Pancreas (tissue), 10 donors: ENCODE measurements at regions not wholly inside any gene's neighbourhood (a gene's known extent, or its start where the extent isn't known, plus 50 kb on each side); places are given as distances from the start of the nearest gene placed in this dataset.
A peak's percentile ranks its signal among the peaks of the same experiment; 100 is the strongest.

Experiments
- ATAC-seq, 4 donors: fragments of 200-7000 bp; cut with Tn5 transposase; one replicate each; pipeline versions ENCODE4 v1.8.0 to v1.9.1; 2020; ENCODE audit warnings: mild to moderate bottlenecking in 4 of 4, moderate library complexity in 4 of 4
- DNase-seq, 6 donors: peaks; one replicate each; pipeline ENCODE4 v3.0.0-alpha.2; 2020
- FAIRE-seq: peaks from 2 replicates; lab custom pipeline; 2012; peaks lifted over from hg19 to GRCh38; lab: Jason Lieb, UNC
- H3K27ac ChIP-seq, 4 donors: fragments of 200-600 bp; sonication (generic); 1 replicate in 3 of 4; 2 replicates in 1 of 4; pipeline versions ENCODE4 v1.5.0 to v1.8.0; 2020
- H3K27me3 ChIP-seq, 4 donors: fragments of 200-600 bp; one replicate each; pipeline ENCODE4 v1.8.0; 2021
- H3K36me3 ChIP-seq, 3 donors: fragments of 200-600 bp; sonication (generic) in 1 of 3; one replicate each; pipeline versions ENCODE4 v1.5.0 to v1.8.0; 2020 to 2021
- H3K4me1 ChIP-seq, 3 donors: fragments of 200-600 bp; one replicate each; pipeline ENCODE4 v1.8.0; 2021
- H3K4me3 ChIP-seq, 4 donors: fragments of 200-600 bp; sonication (generic) in 2 of 4; one replicate each; pipeline versions ENCODE4 v1.5.0 to v1.8.0; 2020 to 2021
- H3K9me3 ChIP-seq, 4 donors: fragments of 200-600 bp; one replicate each; pipeline ENCODE4 v1.8.0; 2021
- WGBS, 2 donors: extraction: QIAGEN DNeasy Blood & Tissue Kit; methylation state at CpG; one replicate each; pipeline ENCODE4 v1.1.7; 2013; 5-methylcytosine and 5-hydroxymethylcytosine counted together
- intact Hi-C, 3 donors: fragments of 100-400 bp; cut with DNase I; formaldehyde crosslinking; loops; one replicate each; pipeline versions ENCODE4 v1.11.1 to v1.14.2; 2022
- TF ChIP-seq, protein P1 (sequence below), 4 donors: fragments of 200-600 bp; sonication (generic) in 3 of 4; IDR thresholded peaks; one replicate each; pipeline versions ENCODE4 v1.5.0 to v1.8.0; 2021; ENCODE audit warnings: antibody characterized with exemption in 4 of 4
- donor health status: healthy with polysubstance abuse.
- donor health status: DM: no; HTN: no; CAD: no; lungs with moderate emphysema.
- donor health status: DM: no; HTN: no; CAD: no.
- donor health status: control.
- donor health status: control.
- donor health status: Bipolar disorder and iron deficiency.
- donor health status: DM: yes; HTN: yes; CAD: no.
- donor health status: DM: no; HTN: no; CAD: no.
- donor health status: DM: no; HTN: no; CAD: no.
- donor health status: DM: yes; HTN: yes; CAD: no.

DNA sequence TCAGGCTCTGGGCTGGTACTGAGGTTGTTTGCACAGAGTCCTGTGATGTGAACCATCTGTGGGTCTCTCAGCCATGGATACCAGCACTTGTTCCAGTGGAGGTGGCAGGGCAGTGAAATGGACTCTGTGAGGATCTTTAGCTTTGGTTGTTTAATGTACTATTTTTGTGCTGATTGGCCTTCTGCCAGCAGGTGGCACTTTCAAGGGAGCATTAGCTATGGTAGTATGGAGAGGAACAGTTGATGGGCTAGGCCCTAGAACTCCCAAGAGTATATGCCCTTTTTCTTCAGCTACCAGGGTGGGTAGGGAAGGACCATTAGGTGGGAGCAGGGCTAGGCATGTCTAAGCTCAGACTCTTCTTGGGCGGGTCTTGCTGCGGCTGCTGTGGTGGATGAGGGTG, 257.0 kb upstream of the GYPC start:
- Histone ChIP-seq H3K27me3 (no peaks in the 10 kb centered on the region), H3K27ac (no peak overlapping the region), H3K4me1 (no peaks in the 10 kb centered on the region), H3K9me3 (no peaks in the 10 kb centered on the region), H3K4me3 (no peak overlapping the region), H3K36me3 (no peaks in the 10 kb centered on the region)
- DNase-seq = no peak
- no peak for ATAC-seq
- 93 to 100% methylated on average over 2 of the region's 2 CpGs for WGBS, 2 donors
- intact Hi-C loops = no loop called here
- TF ChIP-seq, protein P1, sequence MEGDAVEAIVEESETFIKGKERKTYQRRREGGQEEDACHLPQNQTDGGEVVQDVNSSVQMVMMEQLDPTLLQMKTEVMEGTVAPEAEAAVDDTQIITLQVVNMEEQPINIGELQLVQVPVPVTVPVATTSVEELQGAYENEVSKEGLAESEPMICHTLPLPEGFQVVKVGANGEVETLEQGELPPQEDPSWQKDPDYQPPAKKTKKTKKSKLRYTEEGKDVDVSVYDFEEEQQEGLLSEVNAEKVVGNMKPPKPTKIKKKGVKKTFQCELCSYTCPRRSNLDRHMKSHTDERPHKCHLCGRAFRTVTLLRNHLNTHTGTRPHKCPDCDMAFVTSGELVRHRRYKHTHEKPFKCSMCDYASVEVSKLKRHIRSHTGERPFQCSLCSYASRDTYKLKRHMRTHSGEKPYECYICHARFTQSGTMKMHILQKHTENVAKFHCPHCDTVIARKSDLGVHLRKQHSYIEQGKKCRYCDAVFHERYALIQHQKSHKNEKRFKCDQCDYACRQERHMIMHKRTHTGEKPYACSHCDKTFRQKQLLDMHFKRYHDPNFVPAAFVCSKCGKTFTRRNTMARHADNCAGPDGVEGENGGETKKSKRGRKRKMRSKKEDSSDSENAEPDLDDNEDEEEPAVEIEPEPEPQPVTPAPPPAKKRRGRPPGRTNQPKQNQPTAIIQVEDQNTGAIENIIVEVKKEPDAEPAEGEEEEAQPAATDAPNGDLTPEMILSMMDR (IDR thresholded peaks at IDR 0.05) = no peak
- FAIRE-seq = no peak

DNA sequence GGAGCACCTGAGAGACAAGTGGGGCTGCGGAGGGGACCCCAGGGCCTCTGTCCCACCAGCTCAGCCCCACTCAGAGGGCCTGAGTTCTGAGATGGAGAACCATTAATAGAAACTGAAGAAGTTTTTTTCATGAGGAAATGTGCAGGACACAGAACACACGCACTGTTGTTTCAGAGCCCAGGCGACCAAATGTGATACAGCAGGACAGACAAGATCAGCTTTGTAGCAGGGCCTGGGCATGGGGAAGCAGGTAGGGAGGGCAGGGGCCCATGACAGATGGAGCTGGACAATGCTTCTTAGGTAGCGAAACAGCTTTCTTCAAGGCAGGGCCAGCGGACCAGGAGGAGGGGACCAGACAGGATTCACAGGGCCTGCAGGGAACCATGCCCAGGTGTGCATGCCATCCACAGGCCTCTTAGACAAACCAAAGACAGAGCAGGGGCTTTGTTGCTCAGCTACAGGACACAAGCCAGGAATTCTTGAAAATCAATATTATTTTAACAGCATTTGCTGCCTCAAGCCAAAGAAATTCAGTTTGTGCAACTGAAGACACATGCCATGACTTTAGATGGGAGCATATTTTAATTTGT, 252.8 kb upstream of the GYPC start:
- TF ChIP-seq, protein P1 (IDR thresholded peaks at IDR 0.05) = no peak
- FAIRE-seq = no peak

DNA sequence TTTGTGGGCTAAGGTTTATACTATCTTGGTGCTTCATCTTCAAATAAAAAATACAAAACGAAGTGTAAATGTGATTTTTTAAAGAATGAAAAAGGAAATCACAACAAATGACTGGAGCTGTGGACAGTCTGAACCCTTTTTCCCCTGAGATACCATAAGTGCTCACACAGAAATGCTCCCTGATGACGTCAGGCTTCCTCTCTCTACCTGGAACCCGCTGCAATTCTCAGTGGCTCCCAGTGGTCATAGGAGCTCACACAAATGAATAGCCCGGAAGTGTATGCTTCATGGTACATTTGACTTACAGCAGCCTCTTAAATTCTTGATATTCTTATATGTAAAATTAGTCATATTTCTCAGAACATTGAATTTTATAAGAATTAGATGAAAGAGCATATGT, 249.7 kb upstream of the GYPC start:
- Histone ChIP-seq H3K27me3 (no peaks in the 10 kb centered on the region), H3K4me3 (no peak overlapping the region), H3K27ac (no peak overlapping the region), H3K9me3 (no peaks in the 10 kb centered on the region), H3K4me1 (peaks cover 7 to 13% (median 10%) of the 10 kb centered on the region in 3 donors), H3K36me3 (no peaks in the 10 kb centered on the region)
- intact Hi-C loops = no loop called here
- ATAC-seq (no peak), DNase-seq (no peak), FAIRE-seq (no peak)
- TF ChIP-seq, protein P1 (IDR thresholded peaks at IDR 0.05) = no peak
- 77 to 83% methylated on average over 4 of the region's 4 CpGs for WGBS, 2 donors

More for the DNA sequence above, 252.8 kb upstream of the GYPC start:
- Histone ChIP-seq H3K36me3 (no peaks in the 10 kb centered on the region), H3K27ac (peak overlapping the region in 2 of 4 donors; percentile 1 to 53), H3K4me3 (no peak overlapping the region), H3K27me3 (no peaks in the 10 kb centered on the region), H3K9me3 (no peaks in the 10 kb centered on the region), H3K4me1 (no peaks in the 10 kb centered on the region)
- WGBS, 2 donors = 75 to 77% methylated on average over 5 of the region's 5 CpGs
- peak in 1 of 6 donors; percentile 30 for DNase-seq
- intact Hi-C loops = no loop called here
- ATAC-seq = peak in 3 of 4 donors; percentile 38 to 77 (median 68)

DNA sequence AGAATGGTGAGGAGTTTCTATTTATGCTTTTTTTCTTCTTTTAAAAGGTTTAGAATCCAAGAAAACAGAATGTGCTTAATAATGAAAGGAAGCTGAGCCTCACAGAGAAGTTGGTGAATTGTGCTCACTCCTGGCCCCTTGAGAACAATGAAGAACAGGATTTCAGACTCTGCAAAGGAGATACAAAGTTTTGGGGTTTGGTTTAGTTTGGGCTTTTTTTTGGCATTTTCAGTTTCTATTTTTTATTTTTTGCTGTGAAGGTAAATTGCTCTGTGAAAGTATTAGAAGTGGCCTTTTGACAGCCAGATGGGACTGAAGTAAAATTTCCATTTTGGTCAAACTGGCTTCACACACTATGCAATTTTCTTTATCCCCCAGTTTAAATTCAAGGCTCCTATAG, 247.3 kb upstream of the GYPC start:
- Histone ChIP-seq H3K27me3 (no peaks in the 10 kb centered on the region), H3K36me3 (no peaks in the 10 kb centered on the region), H3K27ac (no peak overlapping the region), H3K9me3 (no peaks in the 10 kb centered on the region), H3K4me1 (peaks cover 8 to 13% (median 10%) of the 10 kb centered on the region in 3 donors), H3K4me3 (no peak overlapping the region)
- FAIRE-seq (no peak), DNase-seq (no peak), ATAC-seq (no peak)
- TF ChIP-seq, protein P1 (IDR thresholded peaks at IDR 0.05) = no peak
- intact Hi-C loops = no loop called here

DNA sequence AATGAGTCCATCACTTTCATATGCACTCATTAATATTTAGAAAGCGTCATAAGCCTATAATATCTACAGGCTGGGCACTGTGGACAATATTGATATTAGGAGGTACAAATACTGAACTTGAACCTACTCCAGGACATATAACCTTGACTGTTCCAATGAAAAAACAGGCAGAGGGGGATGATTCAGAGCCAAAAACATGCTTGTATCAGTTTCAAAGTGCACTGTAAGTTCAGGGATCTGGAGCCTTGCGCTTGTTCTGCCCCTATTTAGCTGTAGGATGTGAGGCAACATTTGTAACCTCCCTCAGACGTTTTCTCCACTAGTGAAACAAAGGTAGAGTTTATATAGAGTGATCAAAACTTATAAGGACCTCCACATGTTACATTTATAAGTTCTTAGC, 246.1 kb upstream of the GYPC start:
- intact Hi-C loops = no loop called here
- Histone ChIP-seq H3K4me3 (no peak overlapping the region), H3K4me1 (peaks cover 8 to 13% (median 10%) of the 10 kb centered on the region in 3 donors), H3K36me3 (no peaks in the 10 kb centered on the region), H3K27ac (no peak overlapping the region), H3K27me3 (no peaks in the 10 kb centered on the region), H3K9me3 (no peaks in the 10 kb centered on the region)
- ATAC-seq (peak in 3 of 4 donors; percentile 30 to 68 (median 62)), FAIRE-seq (no peak), DNase-seq (no peak)
- 7 to 12% methylated on average over 3 of the region's 3 CpGs for WGBS, 2 donors
- TF ChIP-seq, protein P1 (IDR thresholded peaks at IDR 0.05) = no peak
